HG03469 (cell line): ENCODE measurements at regions not wholly inside any gene's neighbourhood (a gene's known extent, or its start where the extent isn't known, plus 50 kb on each side); places are given as distances from the start of the nearest gene placed in this dataset.
"Not testable (repeated sequence)": the region's sequence is repeated elsewhere in the genome, so short reads cannot be mapped to it uniquely, and the experiment has no call there.

Source experiments
- ATAC-seq: cut with Tn5 transposase; IDR thresholded peaks from one replicate; pipeline ENCODE4 v1.9.1; 2021; ENCODE audit warnings: mild to moderate bottlenecking, moderate library complexity, moderate number of reproducible peaks; ENCODE audit not compliant: unreplicated experiment

- no peak for ATAC-seq
These were observed 121.7 kb upstream of the HAND2 start for GRCh38 chr4:173651651-173652282.

- ATAC-seq = no peak
These were observed 117.9 kb upstream of the HAND2 start for GRCh38 chr4:173647902-173648301.

GRCh38 chr4:173642509-173642908, 112.5 kb upstream of the HAND2 start:
- no peak for ATAC-seq

- ATAC-seq = no peak
These were observed 105.4 kb upstream of the HAND2 start for GRCh38 chr4:173635395-173635794.

- no peak for ATAC-seq
These were observed 96.2 kb upstream of the HAND2 start for GRCh38 chr4:173626277-173626676.

GRCh38 chr4:173618648-173619047, 88.6 kb upstream of the HAND2 start:
- not testable (repeated sequence) for ATAC-seq

- no peak for ATAC-seq
These were observed 79.1 kb upstream of the HAND2 start for GRCh38 chr4:173609158-173609557.

- not testable (repeated sequence) for ATAC-seq
These were observed 78.6 kb upstream of the HAND2 start for GRCh38 chr4:173608632-173609031.

GRCh38 chr4:173591760-173592159, 61.7 kb upstream of the HAND2 start:
- ATAC-seq = no peak

- no peak for ATAC-seq
These were observed 60.7 kb upstream of the HAND2 start for GRCh38 chr4:173590697-173591096.

GRCh38 chr4:173585876-173586572, 56.0 kb upstream of the HAND2 start:
- no peak for ATAC-seq

- no peak for ATAC-seq
These were observed 54.5 kb upstream of the HAND2 start for GRCh38 chr4:173584506-173584905.
